Activated CD4-positive, alpha-beta T cell treated with anti-CD3 and anti-CD28 coated beads for 36 hours (primary cell): ENCODE measurements at regions not wholly inside any gene's neighbourhood (a gene's known extent, or its start where the extent isn't known, plus 50 kb on each side); places are given as distances from the start of the nearest gene placed in this dataset.

Source experiments
- ATAC-seq: fragments of 200-7000 bp; cut with Tn5 transposase; one replicate; pipeline ENCODE4 v1.10.0; 2021; ENCODE audit warnings: mild to moderate bottlenecking, moderate library complexity
- CTCF ChIA-PET: fragments of 350-600 bp; sonication (Branson Sonifier 250); formaldehyde crosslinking; loops from one replicate; lab custom pipeline; 2021; ENCODE audit warnings: antibody characterized with exemption; lab: Charles Lee
- POLR2A ChIA-PET: fragments of 350-600 bp; sonication (Branson Sonifier 250); formaldehyde crosslinking; loops from one replicate; lab custom pipeline; 2021; ENCODE audit warnings: antibody characterized with exemption, inconsistent platforms; lab: Charles Lee
- DNase-seq: peaks from one replicate; pipeline ENCODE4 v3.0.0-alpha.2; 2020
- H3K27ac Mint-ChIP-seq: one replicate; pipeline ENCODE4 v1.8.0; 2021; ENCODE audit warnings: mixed read lengths
- H3K27me3 Mint-ChIP-seq: one replicate; pipeline ENCODE4 v1.8.0; 2021; ENCODE audit warnings: mixed read lengths
- H3K36me3 Mint-ChIP-seq: one replicate; pipeline ENCODE4 v1.8.0; 2021; ENCODE audit warnings: low read depth, mixed read lengths
- H3K4me1 Mint-ChIP-seq: one replicate; pipeline ENCODE4 v1.8.0; 2021; ENCODE audit warnings: mixed read lengths
- H3K4me3 Mint-ChIP-seq: one replicate; pipeline ENCODE4 v1.8.0; 2021; ENCODE audit warnings: mild to moderate bottlenecking, moderate library complexity, mixed read lengths
- H3K9me3 Mint-ChIP-seq: one replicate; pipeline ENCODE4 v1.8.0; 2021; ENCODE audit warnings: low read depth, mixed read lengths
- intact Hi-C, 2 experiments: fragments of 100-400 bp; cut with DNase I in 1 of 2; cut with micrococcal nuclease in 1 of 2; formaldehyde crosslinking; loops; one replicate each; pipeline versions ENCODE4 v1.14.2 to v1.15.1; 2022 to 2024; cut with DNase I, micrococcal nuclease

DNA sequence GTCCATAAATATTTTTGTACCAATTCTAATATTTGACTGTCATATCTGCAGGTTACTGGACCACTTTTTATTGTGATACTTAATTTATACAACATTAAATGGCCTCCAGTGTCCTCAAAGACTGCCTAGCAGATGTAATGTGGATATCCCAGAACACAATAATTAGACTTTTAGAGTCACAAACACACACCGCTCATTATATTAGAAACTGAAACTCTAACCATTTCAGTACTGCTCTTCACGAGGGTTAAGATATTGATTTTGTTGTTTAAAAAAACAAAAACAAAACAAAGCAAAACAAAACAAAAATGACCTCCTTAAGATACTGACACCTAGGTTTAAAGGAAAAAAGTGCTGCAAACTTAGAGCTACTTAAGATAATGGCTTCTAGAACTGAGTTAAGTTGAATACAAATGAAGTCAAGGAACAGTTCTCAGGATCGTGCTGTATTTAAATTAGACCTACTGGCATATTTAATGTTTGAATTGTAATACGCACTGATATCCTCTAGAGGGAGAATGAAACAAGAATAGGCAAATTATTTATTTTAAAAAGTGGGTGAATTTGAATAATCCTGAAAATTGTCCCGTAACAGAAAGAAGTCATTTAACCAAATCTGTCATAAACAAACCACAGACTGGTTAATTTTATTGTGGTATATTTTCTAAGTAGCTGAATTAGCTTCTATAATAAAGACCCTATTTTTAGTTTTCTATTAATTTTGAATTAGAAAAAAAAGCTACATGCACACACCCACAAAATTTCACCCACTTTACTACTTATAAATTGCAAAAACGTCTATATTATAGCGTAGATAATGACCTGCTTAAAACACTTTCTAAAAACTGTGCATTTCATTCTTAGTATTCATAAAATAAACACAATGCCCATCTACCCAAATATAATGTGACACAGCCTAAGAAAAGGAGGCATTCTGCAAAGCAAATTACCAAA is 395.2 kb upstream of the DCN start:
- Mint-ChIP-seq H3K4me1 (peaks cover 8% of the 10 kb centered on the region), H3K9me3 (no peaks in the 10 kb centered on the region), H3K4me3 (peak overlapping the region; percentile 35), H3K36me3 (no peaks in the 10 kb centered on the region), H3K27me3 (no peaks in the 10 kb centered on the region), H3K27ac (peak overlapping the region; percentile 32)
- intact Hi-C loops = loop anchor here (2.0 to 5.0 kb wide), 5 partner anchors 196 to 1074 kb away; no protein-coding TSS in a partner anchor
- ATAC-seq (peak; percentile 47), DNase-seq (no peak)
- ChIA-PET POLR2A (no interaction called here), CTCF (interaction anchor here (0.7 to 2.2 kb wide), 11 partner anchors 9 to 299 kb away, joined by 3 to 14 read pairs (median 4); no protein-coding TSS in a partner anchor)

DNA sequence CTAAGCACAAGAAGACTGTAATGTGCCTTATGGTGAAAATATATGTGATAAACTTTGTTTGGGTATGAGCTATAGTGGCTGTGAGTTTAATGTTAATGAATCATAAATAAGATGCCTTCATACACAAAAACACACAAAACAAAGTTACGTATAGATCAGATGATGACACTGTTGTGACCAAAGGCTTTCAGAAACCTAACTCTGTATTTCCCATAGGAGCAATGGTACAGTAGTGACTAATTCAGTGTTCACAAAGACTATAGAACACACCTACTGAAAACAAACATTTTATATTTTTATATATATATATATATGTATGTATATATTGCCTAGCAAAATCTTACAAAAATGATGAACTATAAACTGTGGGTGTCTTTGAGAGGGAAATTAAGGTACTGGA is 393.8 kb upstream of the DCN start:
- POLR2A ChIA-PET = no interaction called here

DNA sequence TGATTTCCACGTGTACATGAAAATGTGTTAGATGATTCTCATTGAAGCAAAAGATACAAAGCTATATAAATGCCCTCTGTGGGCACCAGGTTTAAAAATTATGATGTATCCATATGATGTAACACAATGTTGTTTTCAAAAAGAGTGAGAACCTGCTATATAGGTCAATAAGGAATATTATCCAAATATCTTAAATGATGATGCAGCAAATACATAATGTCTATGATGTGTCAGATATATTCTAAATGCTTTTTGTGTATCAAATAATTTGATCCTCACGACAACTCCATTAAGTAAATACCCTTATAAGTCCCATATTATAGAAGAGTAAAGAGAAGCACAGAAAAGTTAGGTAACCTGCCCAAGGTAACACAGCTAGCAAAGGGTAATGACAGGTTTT is 393.0 kb upstream of the DCN start:
- Mint-ChIP-seq H3K36me3 (no peaks in the 10 kb centered on the region), H3K27ac (no peak overlapping the region), H3K9me3 (no peaks in the 10 kb centered on the region), H3K4me3 (no peak overlapping the region), H3K4me1 (peaks cover 8% of the 10 kb centered on the region), H3K27me3 (no peaks in the 10 kb centered on the region)
- POLR2A ChIA-PET = no interaction called here
- no peak for DNase-seq
- intact Hi-C loops = loop anchor here (5.0 kb wide), 4 partner anchors 193 to 1077 kb away; no protein-coding TSS in a partner anchor
- no peak for ATAC-seq
- CTCF ChIA-PET = interaction anchor here (1.2 to 1.7 kb wide), 4 partner anchors 11 to 237 kb away, joined by 3 to 5 read pairs (median 4); no protein-coding TSS in a partner anchor

More for the DNA sequence above, 393.8 kb upstream of the DCN start:
- intact Hi-C loops = loop anchor here (5.0 kb wide), 4 partner anchors 194 to 1076 kb away; no protein-coding TSS in a partner anchor
- Mint-ChIP-seq H3K36me3 (no peaks in the 10 kb centered on the region), H3K27me3 (no peaks in the 10 kb centered on the region), H3K4me3 (no peak overlapping the region), H3K27ac (no peak overlapping the region), H3K9me3 (no peaks in the 10 kb centered on the region), H3K4me1 (peaks cover 8% of the 10 kb centered on the region)
- ATAC-seq (no peak), DNase-seq (no peak)
- CTCF ChIA-PET = interaction anchor here (1.2 to 1.6 kb wide), 2 partner anchors 12 to 19 kb away, joined by 3 read pairs; no protein-coding TSS in a partner anchor

DNA sequence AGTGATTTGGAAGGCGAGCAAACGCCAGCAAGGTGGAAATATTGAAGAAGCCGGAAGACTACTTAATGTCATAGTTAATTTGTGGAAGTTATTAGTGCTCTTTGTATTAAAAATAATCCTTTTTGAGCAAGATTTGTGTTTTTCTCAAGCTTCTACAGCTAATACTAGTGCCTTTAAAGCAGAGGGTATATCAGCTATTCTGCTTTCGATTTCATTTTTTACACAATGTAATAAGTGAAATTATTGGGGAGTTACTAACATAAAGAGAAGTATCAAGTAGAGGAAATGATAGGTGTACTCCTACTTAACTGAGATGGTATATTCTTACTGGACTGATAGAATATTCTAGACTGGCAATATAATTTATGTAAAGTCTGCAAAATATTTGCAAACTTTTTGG is 392.4 kb upstream of the DCN start:
- Mint-ChIP-seq H3K36me3 (no peaks in the 10 kb centered on the region), H3K4me1 (peaks cover 8% of the 10 kb centered on the region), H3K27me3 (no peaks in the 10 kb centered on the region), H3K4me3 (no peak overlapping the region), H3K27ac (no peak overlapping the region), H3K9me3 (no peaks in the 10 kb centered on the region)
- POLR2A ChIA-PET = no interaction called here
- no peak for DNase-seq
- intact Hi-C loops = loop anchor here (5.0 kb wide), 4 partner anchors 193 to 1077 kb away; no protein-coding TSS in a partner anchor
- CTCF ChIA-PET = interaction anchor here (1.1 to 1.7 kb wide), 5 partner anchors 10 to 237 kb away, joined by 3 to 5 read pairs (median 3); no protein-coding TSS in a partner anchor
- ATAC-seq = no peak

DNA sequence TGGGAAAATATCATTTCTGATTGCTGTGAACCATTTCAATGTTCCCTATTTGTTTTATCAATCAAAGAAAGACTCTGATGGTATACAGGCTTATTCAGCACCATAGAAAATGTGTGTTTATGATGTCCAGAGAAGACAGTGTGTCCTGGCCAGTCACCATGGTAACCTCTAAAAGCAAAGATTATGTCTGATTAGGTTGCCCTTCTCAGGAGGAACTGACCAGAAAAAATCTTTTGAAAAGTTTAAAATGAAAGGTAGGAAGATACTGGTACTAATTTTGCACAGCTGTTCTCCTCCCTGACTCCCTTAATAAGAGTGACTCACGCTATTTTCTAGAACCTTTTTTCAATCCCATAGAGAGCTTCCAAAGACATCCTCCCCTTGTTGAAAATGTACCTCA is 391.8 kb upstream of the DCN start:
- Mint-ChIP-seq H3K4me3 (no peak overlapping the region), H3K9me3 (no peaks in the 10 kb centered on the region), H3K27me3 (no peaks in the 10 kb centered on the region), H3K27ac (no peak overlapping the region), H3K36me3 (no peaks in the 10 kb centered on the region), H3K4me1 (peaks cover 8% of the 10 kb centered on the region)
- POLR2A ChIA-PET = no interaction called here
- CTCF ChIA-PET = interaction anchor here (1.1 to 1.7 kb wide), 3 partner anchors 153 to 238 kb away, joined by 3 to 5 read pairs (median 5); no protein-coding TSS in a partner anchor
- DNase-seq (no peak), ATAC-seq (no peak)
- intact Hi-C loops = no loop called here

DNA sequence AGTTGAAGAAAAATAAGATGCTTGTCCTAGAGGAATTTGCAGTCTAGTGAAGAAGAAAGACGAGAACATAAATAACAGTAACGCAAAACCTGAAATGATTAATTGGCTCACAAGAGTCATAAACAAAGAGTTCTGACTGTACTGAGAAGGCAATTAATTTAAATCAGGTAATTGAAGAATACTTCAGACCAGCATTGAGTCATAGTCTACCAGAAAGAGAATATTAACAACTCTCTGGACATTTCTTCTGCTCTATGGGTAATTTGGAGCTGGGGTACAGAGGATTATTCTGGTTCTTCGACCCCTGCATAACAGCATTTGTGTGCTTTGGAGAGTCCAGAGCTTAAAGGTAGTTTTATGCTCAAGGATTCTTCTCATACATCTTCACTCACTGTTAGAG is 390.3 kb upstream of the DCN start:
- Mint-ChIP-seq H3K36me3 (no peaks in the 10 kb centered on the region), H3K4me3 (no peak overlapping the region), H3K27ac (no peak overlapping the region), H3K4me1 (peaks cover 7% of the 10 kb centered on the region), H3K27me3 (no peaks in the 10 kb centered on the region), H3K9me3 (no peaks in the 10 kb centered on the region)
- DNase-seq (no peak), ATAC-seq (no peak)
- intact Hi-C loops = no loop called here
- ChIA-PET CTCF (interaction anchor here (0.6 to 0.7 kb wide), 3 partner anchors 9 to 724 kb away, joined by 3 read pairs; no protein-coding TSS in a partner anchor), POLR2A (no interaction called here)

DNA sequence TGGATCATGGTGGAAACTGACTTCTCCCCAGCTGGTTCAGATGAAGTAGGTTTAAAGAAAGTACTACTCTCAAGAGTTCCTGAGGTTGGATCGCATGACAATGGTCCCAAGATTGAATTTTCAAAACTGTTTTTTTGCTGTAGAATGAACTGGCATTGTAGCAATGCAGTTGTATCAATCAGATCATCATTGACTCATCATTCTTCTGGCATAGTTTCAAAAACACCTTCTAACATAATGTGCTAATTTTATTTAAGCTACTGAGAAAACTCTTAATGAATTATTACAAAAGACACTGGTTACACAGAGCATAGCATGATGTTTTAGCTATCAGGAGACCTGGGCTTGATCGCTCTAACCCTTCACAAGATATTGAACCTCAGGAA is 384.5 kb upstream of the DCN start:
- CTCF ChIA-PET = interaction anchor here (0.5 to 0.9 kb wide), 2 partner anchors 27 to 68 kb away, joined by 3 read pairs; no protein-coding TSS in a partner anchor
- intact Hi-C loops = no loop called here
- DNase-seq (no peak), ATAC-seq (no peak)
- Mint-ChIP-seq H3K27ac (no peak overlapping the region), H3K4me1 (peaks cover 20% of the 10 kb centered on the region), H3K9me3 (no peaks in the 10 kb centered on the region), H3K4me3 (no peak overlapping the region), H3K36me3 (no peaks in the 10 kb centered on the region), H3K27me3 (no peaks in the 10 kb centered on the region)
- POLR2A ChIA-PET = no interaction called here

DNA sequence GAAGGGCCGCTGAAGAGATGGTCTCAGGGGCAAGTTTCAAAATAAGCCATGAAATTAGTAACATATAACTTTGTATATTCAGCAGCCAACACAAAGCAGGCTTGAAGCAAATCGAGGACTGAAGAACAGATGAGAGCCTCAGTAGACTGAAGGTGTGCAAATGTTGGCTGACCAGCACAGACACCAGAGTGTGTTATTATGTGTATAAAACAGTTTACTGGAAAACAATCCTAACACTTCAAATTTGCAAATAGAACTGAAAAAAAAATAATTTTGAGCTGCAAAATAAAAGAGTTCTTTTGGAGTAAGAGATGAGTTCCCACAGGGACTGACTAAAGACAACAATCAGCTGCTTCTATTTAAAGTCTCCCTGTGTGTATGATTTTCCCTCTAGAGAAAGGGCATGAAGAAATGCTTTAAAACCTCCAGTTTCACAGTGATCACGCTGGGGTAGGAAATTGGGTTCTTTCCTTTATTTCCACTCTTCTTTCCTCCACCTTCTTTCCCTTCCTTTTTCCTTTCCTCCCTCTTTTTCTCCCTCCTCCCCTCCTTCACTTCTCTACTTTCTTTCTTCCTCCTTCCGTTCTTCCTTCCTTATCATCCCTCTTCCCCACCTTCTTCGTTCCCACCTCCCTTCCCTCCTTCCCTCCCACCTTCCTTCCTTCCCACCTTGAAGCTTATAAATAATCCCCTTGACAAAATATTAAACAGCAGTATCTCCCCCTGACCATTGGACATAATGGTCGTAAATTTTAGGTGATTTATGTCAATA is 383.9 kb upstream of the DCN start:
- Mint-ChIP-seq H3K27me3 (no peaks in the 10 kb centered on the region), H3K27ac (no peak overlapping the region), H3K9me3 (no peaks in the 10 kb centered on the region), H3K4me3 (no peak overlapping the region), H3K4me1 (peaks cover 23% of the 10 kb centered on the region), H3K36me3 (no peaks in the 10 kb centered on the region)
- ATAC-seq (no peak), DNase-seq (no peak)
- intact Hi-C loops = no loop called here
- ChIA-PET POLR2A (no interaction called here), CTCF (interaction anchor here (0.5 to 0.9 kb wide), 2 partner anchors 26 to 67 kb away, joined by 3 read pairs; no protein-coding TSS in a partner anchor)

DNA sequence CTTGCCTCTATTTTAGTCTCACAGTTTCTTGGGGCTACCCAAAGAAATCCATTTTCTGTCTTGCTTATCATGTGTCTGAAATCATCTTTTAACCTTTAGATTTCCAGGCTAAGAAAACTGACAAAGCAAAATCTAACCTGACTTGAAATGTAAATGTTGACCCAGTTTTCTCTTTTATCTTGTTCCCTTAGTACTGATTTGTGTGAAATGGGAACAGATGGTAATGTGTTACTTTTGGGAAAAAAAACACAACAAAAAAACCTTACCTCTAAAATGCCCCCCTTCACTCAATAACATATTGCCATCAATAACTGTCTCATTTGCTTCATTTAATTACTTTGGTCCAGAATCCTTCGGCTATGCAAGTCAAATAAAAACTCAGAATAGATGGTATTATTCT is 383.2 kb upstream of the DCN start:
- H3K9me3 Mint-ChIP-seq = no peaks in the 10 kb centered on the region
- intact Hi-C loops = no loop called here
- POLR2A ChIA-PET = no interaction called here

DNA sequence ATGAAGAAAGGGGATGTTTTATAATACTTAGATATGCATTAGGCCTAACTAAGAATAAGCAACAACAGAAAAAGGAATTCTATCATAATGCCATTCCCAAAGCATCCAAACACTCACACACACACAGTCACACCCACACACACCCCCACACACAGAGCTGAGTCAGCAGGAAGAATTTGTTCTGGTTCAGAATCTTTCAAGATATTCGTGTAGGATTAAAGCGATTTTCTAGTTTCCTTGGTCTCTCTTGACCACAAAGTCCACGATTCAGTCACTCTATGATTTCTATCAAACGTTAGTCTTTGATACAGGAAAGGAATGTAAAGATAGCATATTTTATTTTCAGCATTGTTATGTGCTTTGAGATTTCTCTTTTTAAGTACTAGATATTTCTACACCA is 382.6 kb upstream of the DCN start:
- H3K27me3 Mint-ChIP-seq = no peaks in the 10 kb centered on the region
- peaks cover 25% of the 10 kb centered on the region for H3K4me1 Mint-ChIP-seq
- intact Hi-C loops = no loop called here
- CTCF ChIA-PET = interaction anchor here (3.5 kb wide), 1 partner anchor 13 kb away, joined by 14 read pairs; no protein-coding TSS in a partner anchor
- peak; percentile 29 for DNase-seq
- no peaks in the 10 kb centered on the region for H3K9me3 Mint-ChIP-seq
- H3K27ac Mint-ChIP-seq = peak overlapping the region; percentile 30
- H3K36me3 Mint-ChIP-seq = no peaks in the 10 kb centered on the region
- POLR2A ChIA-PET = no interaction called here
- peak; percentile 23 for ATAC-seq
- no peak overlapping the region for H3K4me3 Mint-ChIP-seq

More for the DNA sequence above, 383.2 kb upstream of the DCN start:
- Mint-ChIP-seq H3K27me3 (no peaks in the 10 kb centered on the region), H3K4me1 (peaks cover 25% of the 10 kb centered on the region), H3K36me3 (no peaks in the 10 kb centered on the region), H3K27ac (no peak overlapping the region), H3K4me3 (no peak overlapping the region)
- ATAC-seq (no peak), DNase-seq (no peak)
- CTCF ChIA-PET = interaction anchor here (0.9 to 3.5 kb wide), 2 partner anchors 12 to 26 kb away, joined by 3 to 14 read pairs; no protein-coding TSS in a partner anchor
